Heart left ventricle (tissue), 16 donors: ENCODE measurements at regions not wholly inside any gene's neighbourhood (a gene's known extent, or its start where the extent isn't known, plus 50 kb on each side); places are given as distances from the start of the nearest gene placed in this dataset.

ENCODE experiments used
- ATAC-seq, 4 donors: fragments of 200-7000 bp; cut with Tn5 transposase; one replicate each; pipeline ENCODE4 v1.9.1; 2020 to 2022; ENCODE audit warnings: moderate library complexity in 4 of 4, mild to moderate bottlenecking in 3 of 4, moderate number of reproducible peaks in 1 of 4
- DNase-seq, 5 donors: peaks; one replicate each; pipeline ENCODE4 v3.0.0-alpha.2; 2020
- H3K27ac ChIP-seq, 12 donors: fragments of 200-600 bp; sonication (generic) in 4 of 12; one replicate each; pipeline versions ENCODE4 v1.5.0 to v1.8.0; 2016 to 2022; ENCODE audit warnings: mild to moderate bottlenecking in 2 of 12
- H3K27me3 ChIP-seq, 9 donors: fragments of 200-600 bp; sonication (generic) in 2 of 9; one replicate each; pipeline versions ENCODE4 v1.5.1 to v1.8.0; 2016 to 2022; ENCODE audit warnings: mild to moderate bottlenecking in 3 of 9
- H3K36me3 ChIP-seq, 9 donors: fragments of 200-600 bp; sonication (generic) in 2 of 9; one replicate each; pipeline versions ENCODE4 v1.5.0 to v1.8.0; 2018 to 2022; ENCODE audit warnings: mild to moderate bottlenecking in 2 of 9
- H3K4me1 ChIP-seq, 12 donors: fragments of 200-600 bp; sonication (generic) in 4 of 12; one replicate each; pipeline versions ENCODE4 v1.5.0 to v1.8.0; 2016 to 2022; ENCODE audit warnings: mild to moderate bottlenecking in 3 of 12
- H3K4me3 ChIP-seq, 12 donors: fragments of 200-600 bp; sonication (generic) in 4 of 12; one replicate each; pipeline versions ENCODE4 v1.5.0 to v1.8.0; 2017 to 2022; ENCODE audit warnings: mild to moderate bottlenecking in 9 of 12, moderate library complexity in 4 of 12
- H3K9me3 ChIP-seq, 12 donors: fragments of 200-600 bp; sonication (generic) in 4 of 12; one replicate each; pipeline versions ENCODE4 v1.5.0 to v1.8.0; 2016 to 2022; ENCODE audit warnings: mild to moderate bottlenecking in 1 of 12
- POLR2A ChIP-seq, 2 donors: fragments of 450-650 bp; IDR thresholded peaks; one replicate each; pipeline ENCODE4 v1.6.1; 2017; ENCODE audit warnings: antibody characterized with exemption in 2 of 2, mild to moderate bottlenecking in 2 of 2, moderate library complexity in 2 of 2
- WGBS, 4 donors: extraction: QIAGEN DNeasy Blood & Tissue Kit in 2 of 4; methylation state at CpG; one replicate each; pipeline versions ENCODE4 v1.1.5 to v1.1.7; 2013 to 2018; 5-methylcytosine and 5-hydroxymethylcytosine counted together
- intact Hi-C, 10 donors: fragments of 100-400 bp; cut with DNase I; formaldehyde crosslinking; loops; one replicate each; pipeline versions ENCODE4 v1.11.1 to v1.14.2; 2022
- TF ChIP-seq, protein P1 (sequence below), 12 donors: fragments of 200-600 bp; sonication (generic) in 4 of 12; IDR thresholded peaks; one replicate each; pipeline versions ENCODE4 v1.5.0 to v1.8.0; 2018 to 2022; ENCODE audit warnings: antibody characterized with exemption in 12 of 12, mild to moderate bottlenecking in 5 of 12
- donor health status: ischemic (EF 13 %, LVEDD 7.1; RV severe dilation, severe dysfunction).
- donor health status: healthy with polysubstance abuse.
- donor health status: DM: no; HTN: yes; CAD: no.
- donor health status: DM: no; HTN: no; CAD: no.
- donor health status: ischemic (EF 25% LVEDD 6.9; RV normal size, moderate dysfunction).
- donor health status: ischemic (EF 25% LVEDD 5.7; RV mildly dilated, moderate dysfunction).
- donor health status: healthy.
- donor health status: DM: yes; HTN: yes; CAD: no.
- donor health status: ischemic (EF 35%, LVEDD 5.7; RV mildly dilated, moderate dysfunction).
- donor health status: nonischemic (EF 11% LVEDD 7.7; RV severe dilation, severe dysfunction).
- donor health status: DM: yes; HTN: yes; CAD: no.
- donor health status: PGD.
- donor health status: ischemic (EF 29% LVEDD 5.4; RV normal size, mild dysfunction).
- donor health status: nonischemic (EF 23%, LVEDD 6.1; RV moderate dilation, normal function).

DNA sequence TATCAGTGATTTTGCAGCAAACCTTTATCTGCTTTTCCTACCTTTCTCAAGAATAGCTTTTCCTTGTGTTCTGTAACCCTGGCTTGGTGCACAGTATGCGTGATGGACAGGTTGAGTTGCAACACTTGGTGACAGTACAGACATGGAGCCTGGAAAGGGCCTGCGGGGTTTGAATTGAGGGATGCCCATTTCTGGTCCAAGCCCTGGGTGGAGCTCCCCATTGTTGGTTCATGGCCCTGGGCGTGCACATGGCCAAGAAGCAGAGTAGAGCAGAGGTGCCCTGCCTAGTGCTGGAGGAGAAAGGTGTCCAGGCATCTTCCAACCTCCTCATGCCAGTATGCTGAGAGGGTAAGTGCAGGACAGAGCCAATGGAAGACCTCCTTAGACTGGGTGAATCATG, 106.6 kb upstream of the MKLN1 start:
- Histone ChIP-seq H3K27ac (no peak overlapping the region), H3K4me3 (no peak overlapping the region), H3K9me3 (peaks cover 0 to 3% (median 0%) of the 10 kb centered on the region in 12 donors), H3K36me3 (no peaks in the 10 kb centered on the region), H3K27me3 (no peaks in the 10 kb centered on the region), H3K4me1 (peaks cover 0 to 31% (median 20%) of the 10 kb centered on the region in 12 donors)
- DNase-seq: no peak
- TF ChIP-seq, protein P1, sequence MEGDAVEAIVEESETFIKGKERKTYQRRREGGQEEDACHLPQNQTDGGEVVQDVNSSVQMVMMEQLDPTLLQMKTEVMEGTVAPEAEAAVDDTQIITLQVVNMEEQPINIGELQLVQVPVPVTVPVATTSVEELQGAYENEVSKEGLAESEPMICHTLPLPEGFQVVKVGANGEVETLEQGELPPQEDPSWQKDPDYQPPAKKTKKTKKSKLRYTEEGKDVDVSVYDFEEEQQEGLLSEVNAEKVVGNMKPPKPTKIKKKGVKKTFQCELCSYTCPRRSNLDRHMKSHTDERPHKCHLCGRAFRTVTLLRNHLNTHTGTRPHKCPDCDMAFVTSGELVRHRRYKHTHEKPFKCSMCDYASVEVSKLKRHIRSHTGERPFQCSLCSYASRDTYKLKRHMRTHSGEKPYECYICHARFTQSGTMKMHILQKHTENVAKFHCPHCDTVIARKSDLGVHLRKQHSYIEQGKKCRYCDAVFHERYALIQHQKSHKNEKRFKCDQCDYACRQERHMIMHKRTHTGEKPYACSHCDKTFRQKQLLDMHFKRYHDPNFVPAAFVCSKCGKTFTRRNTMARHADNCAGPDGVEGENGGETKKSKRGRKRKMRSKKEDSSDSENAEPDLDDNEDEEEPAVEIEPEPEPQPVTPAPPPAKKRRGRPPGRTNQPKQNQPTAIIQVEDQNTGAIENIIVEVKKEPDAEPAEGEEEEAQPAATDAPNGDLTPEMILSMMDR (IDR thresholded peaks at IDR 0.05): no peak
- TF ChIP-seq POLR2A (IDR thresholded peaks at IDR 0.05): no peak
- ATAC-seq: no peak
- WGBS, 4 donors: 92 to 97% (median 96%) methylated on average over 3 of the region's 3 CpGs
- intact Hi-C loops: loop anchor here in 3 of 10 donors (5.0 to 10.0 kb wide), 2 partner anchors 66 to 106 kb away; no protein-coding TSS in a partner anchor

DNA sequence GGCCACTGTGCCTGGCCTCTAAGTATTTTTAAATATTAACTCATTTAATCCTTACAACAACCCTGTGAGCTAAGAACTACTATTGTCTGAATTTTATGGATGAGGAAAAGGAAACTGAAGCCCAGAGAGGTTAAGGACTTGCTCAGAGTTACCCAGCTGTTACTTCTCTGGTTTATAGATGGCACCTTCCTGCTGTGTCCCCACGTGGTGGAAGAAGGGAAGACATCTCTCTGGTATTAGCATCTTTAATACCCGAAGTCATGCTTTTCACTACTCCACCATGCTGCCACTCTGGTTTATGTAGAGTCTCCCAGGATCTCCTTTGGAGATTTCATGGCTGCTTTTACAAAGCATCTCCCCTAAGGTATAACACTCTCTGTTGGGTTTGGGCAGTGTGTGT, 105.5 kb upstream of the MKLN1 start:
- intact Hi-C loops: loop anchor here in 3 of 10 donors (5.0 to 10.0 kb wide), 2 partner anchors 65 to 107 kb away; no protein-coding TSS in a partner anchor
- no peak for ATAC-seq
- H3K27me3 ChIP-seq: no peaks in the 10 kb centered on the region
- H3K4me3 ChIP-seq: no peak overlapping the region
- H3K4me1 ChIP-seq: peaks cover 0 to 41% (median 23%) of the 10 kb centered on the region in 12 donors
- TF ChIP-seq, protein P1 (IDR thresholded peaks at IDR 0.05): no peak
- TF ChIP-seq POLR2A (IDR thresholded peaks at IDR 0.05): no peak
- 77 to 82% (median 78%) methylated on average over 2 of the region's 2 CpGs for WGBS, 4 donors
- peaks cover 0 to 3% (median 0%) of the 10 kb centered on the region in 12 donors for H3K9me3 ChIP-seq
- no peak overlapping the region for H3K27ac ChIP-seq
- no peak for DNase-seq
- no peaks in the 10 kb centered on the region for H3K36me3 ChIP-seq

DNA sequence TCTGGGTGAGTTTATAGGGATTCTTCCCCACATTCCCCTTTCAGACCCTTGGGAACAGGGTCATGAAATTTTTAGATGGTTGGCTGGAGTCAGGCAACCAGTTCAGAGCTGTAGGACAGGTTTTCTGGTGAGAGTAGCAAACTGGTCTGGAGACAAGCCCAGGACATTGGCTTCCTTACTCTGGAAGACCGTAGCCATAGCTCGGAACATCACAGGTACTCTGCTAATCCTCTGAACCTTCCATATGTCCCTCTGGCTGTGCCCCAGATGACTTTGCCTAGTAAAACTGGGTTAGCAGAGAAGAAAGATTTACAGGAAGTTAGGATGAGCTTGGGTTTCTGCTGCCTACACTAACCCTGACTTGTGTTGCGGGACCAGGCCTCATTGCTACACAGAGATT, 104.5 kb upstream of the MKLN1 start:
- H3K4me1 ChIP-seq: peaks cover 0 to 41% (median 23%) of the 10 kb centered on the region in 12 donors
- H3K36me3 ChIP-seq: no peaks in the 10 kb centered on the region
- TF ChIP-seq POLR2A (IDR thresholded peaks at IDR 0.05): no peak
- TF ChIP-seq, protein P1 (IDR thresholded peaks at IDR 0.05): no peak
- H3K4me3 ChIP-seq: no peak overlapping the region
- no peaks in the 10 kb centered on the region for H3K27me3 ChIP-seq
- no peaks in the 10 kb centered on the region for H3K9me3 ChIP-seq
- no peak for ATAC-seq
- H3K27ac ChIP-seq: no peak overlapping the region
- intact Hi-C loops: loop anchor here in 3 of 10 donors (5.0 to 10.0 kb wide), 2 partner anchors 64 to 108 kb away; no protein-coding TSS in a partner anchor
- 97 to 100% (median 99%) methylated on average over 3 of the region's 3 CpGs for WGBS, 4 donors
- DNase-seq: no peak

DNA sequence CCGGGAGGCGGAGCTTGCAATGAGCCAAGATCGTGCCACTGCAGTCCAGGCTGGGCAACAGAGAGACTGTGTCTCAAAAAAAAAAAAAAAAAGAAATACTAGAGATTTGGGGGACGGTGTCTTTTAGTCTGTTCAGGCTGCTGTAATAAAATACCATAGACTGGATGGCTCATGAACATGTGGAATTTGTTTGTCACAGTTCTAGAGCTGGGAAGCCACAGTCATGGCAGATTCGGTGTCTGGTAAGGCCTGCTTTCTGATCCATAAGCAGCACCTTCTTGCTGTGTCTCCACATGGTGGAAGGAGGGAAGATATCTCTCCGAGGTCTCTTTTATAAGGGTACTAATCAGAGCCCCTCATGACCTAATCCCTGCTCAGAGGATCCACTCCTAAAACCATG, 102.7 kb upstream of the MKLN1 start:
- TF ChIP-seq, protein P1 (IDR thresholded peaks at IDR 0.05): no peak
- no peak for TF ChIP-seq POLR2A (IDR thresholded peaks at IDR 0.05)
- H3K4me3 ChIP-seq: no peak overlapping the region
- no peaks in the 10 kb centered on the region for H3K9me3 ChIP-seq
- H3K27ac ChIP-seq: peak overlapping the region in 6 of 12 donors; percentile 37 to 79 (median 58)
- H3K36me3 ChIP-seq: no peaks in the 10 kb centered on the region
- peaks cover 0 to 26% (median 10%) of the 10 kb centered on the region in 12 donors for H3K4me1 ChIP-seq
- DNase-seq: no peak
- ATAC-seq: no peak
- 94 to 98% (median 95%) methylated on average over 6 of the region's 6 CpGs for WGBS, 4 donors
- no peaks in the 10 kb centered on the region for H3K27me3 ChIP-seq
- intact Hi-C loops: loop anchor here in 3 of 10 donors (5.0 to 10.0 kb wide), 2 partner anchors 62 to 110 kb away; no protein-coding TSS in a partner anchor
